RWPE2 (cell line): ENCODE measurements at regions not wholly inside any gene's neighbourhood (a gene's known extent, or its start where the extent isn't known, plus 50 kb on each side); places are given as distances from the start of the nearest gene placed in this dataset.

Source experiments
- ATAC-seq: fragments of 200-7000 bp; cut with Tn5 transposase; 3 replicates; pipeline ENCODE4 v1.9.1; 2021; ENCODE audit warnings: low read depth
- DNase-seq: peaks from one replicate; pipeline ENCODE4 v3.0.0-alpha.2; 2020; ENCODE audit warnings: low spot score
- H3K27ac ChIP-seq: fragments of 450-650 bp; 2 replicates; pipeline ENCODE4 v1.5.1; 2017; ENCODE audit warnings: mild to moderate bottlenecking; ENCODE audit not compliant: poor library complexity, severe bottlenecking
- H3K27me3 ChIP-seq: fragments of 250-450 bp; sonication (Bioruptor Pico); 2 replicates; pipeline ENCODE4 v1.5.1; 2021; ENCODE audit warnings: mild to moderate bottlenecking, moderate library complexity; ENCODE audit not compliant: insufficient read depth, poor library complexity, severe bottlenecking
- H3K36me3 ChIP-seq: fragments of 250-450 bp; sonication (Bioruptor Pico); 2 replicates; pipeline ENCODE4 v1.5.1; 2020; ENCODE audit warnings: low read depth, mild to moderate bottlenecking, moderate library complexity
- H3K4me1 ChIP-seq: fragments of 250-450 bp; sonication (Bioruptor Pico); 2 replicates; pipeline ENCODE4 v1.5.1; 2021; ENCODE audit warnings: mild to moderate bottlenecking, moderate library complexity; ENCODE audit not compliant: insufficient read depth, poor library complexity, severe bottlenecking
- H3K4me3 ChIP-seq: fragments of 250-450 bp; sonication (Bioruptor Pico); 2 replicates; pipeline ENCODE4 v1.5.1; 2021; ENCODE audit warnings: mild to moderate bottlenecking, moderate library complexity; ENCODE audit not compliant: severe bottlenecking
- H3K9me3 ChIP-seq: fragments of 250-450 bp; sonication (Bioruptor Pico); 2 replicates; pipeline ENCODE4 v1.5.1; 2021; ENCODE audit warnings: mild to moderate bottlenecking, moderate library complexity; ENCODE audit not compliant: severe bottlenecking
- CTCF ChIP-seq: fragments of 450-650 bp; IDR thresholded peaks from one replicate; pipeline ENCODE4 v1.5.1; 2017; ENCODE audit warnings: mild to moderate bottlenecking, moderate library complexity; ENCODE audit not compliant: poor library complexity, severe bottlenecking

DNA sequence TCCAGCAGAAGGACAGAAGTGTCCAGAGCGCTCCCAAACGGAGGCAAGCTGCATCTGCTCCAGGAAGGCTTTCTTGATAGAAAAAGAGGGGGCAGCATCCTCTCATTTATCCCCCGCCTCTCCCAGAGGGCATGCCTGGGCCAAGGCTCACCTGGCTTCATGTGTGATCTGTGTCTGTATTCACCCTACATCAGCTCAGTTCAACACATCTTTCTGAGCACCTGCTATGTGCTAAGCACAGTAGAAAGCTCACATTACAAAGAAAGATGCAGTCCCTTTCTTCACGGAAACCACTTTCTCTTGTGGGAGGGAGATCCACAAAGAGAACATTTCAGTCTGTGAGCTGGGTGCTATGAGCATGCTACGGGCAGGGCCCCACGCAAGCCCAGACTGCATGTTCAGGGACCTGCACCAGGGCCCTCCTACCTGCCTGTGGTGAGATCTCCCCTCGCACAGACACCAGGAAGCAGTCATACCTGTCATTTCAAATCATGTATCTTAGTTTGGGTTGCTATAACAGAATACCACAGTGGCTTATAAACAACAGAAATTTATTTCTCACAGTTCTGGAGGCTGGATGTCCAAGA lies 90.7 kb downstream of the PDCL3 start:
- DNase-seq (no peak), ATAC-seq (no peak)
- no peaks in the 10 kb centered on the region for H3K27me3 ChIP-seq
- H3K9me3 ChIP-seq, result no peaks in the 10 kb centered on the region
- no peaks in the 10 kb centered on the region for H3K4me1 ChIP-seq
- H3K27ac ChIP-seq, result no peak overlapping the region
- no peak for TF ChIP-seq CTCF
- H3K4me3 ChIP-seq, result no peak overlapping the region
- no peaks in the 10 kb centered on the region for H3K36me3 ChIP-seq

DNA sequence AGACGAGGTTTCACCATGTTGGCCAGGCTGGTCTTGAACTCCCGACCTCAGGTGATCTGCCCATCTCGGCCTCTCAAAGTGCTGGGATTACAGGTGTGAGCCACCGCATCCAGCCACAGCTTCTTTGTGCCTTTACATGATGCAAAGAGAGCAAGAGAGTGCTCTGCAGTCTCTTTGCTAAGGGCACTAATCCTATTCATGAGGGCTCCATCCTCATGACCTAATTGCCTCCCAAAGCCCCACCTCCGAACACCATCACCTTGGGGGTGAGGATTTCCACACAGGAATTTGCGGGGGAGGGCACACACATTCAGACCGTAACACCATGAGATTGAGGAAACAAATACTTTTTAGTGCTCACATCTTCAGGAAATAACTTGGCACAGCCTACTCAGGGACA lies 91.8 kb downstream of the PDCL3 start:
- no peak for TF ChIP-seq CTCF
- H3K9me3 ChIP-seq, result no peaks in the 10 kb centered on the region
- no peaks in the 10 kb centered on the region for H3K27me3 ChIP-seq
- H3K27ac ChIP-seq, result no peak overlapping the region
- no peaks in the 10 kb centered on the region for H3K36me3 ChIP-seq
- no peaks in the 10 kb centered on the region for H3K4me1 ChIP-seq
- ATAC-seq, result no peak
- no peak overlapping the region for H3K4me3 ChIP-seq
- no peak for DNase-seq

DNA sequence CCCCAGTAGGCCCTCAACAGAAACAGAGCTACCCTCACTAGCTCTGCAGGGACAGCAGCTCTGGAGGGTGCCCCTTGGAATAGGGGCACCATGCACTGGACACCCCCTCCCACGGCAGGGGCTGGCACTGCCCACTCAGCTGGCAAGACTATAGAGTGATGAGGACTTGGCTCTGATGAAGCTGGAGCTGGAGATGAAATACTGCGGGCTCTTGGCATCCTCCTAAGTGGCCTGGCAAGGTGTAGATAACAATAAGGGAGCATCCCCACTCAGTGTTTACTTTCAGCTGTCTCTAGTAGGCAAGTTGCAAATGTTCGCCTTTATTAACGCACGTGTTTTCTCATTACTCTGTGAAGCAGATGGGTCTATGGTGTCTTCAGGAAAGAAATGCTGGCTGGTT lies 92.7 kb downstream of the PDCL3 start:
- Histone ChIP-seq H3K9me3 (no peaks in the 10 kb centered on the region), H3K27ac (no peak overlapping the region), H3K4me3 (no peak overlapping the region), H3K4me1 (no peaks in the 10 kb centered on the region), H3K36me3 (no peaks in the 10 kb centered on the region), H3K27me3 (no peaks in the 10 kb centered on the region)
- no peak for TF ChIP-seq CTCF
- DNase-seq, result no peak
- no peak for ATAC-seq

DNA sequence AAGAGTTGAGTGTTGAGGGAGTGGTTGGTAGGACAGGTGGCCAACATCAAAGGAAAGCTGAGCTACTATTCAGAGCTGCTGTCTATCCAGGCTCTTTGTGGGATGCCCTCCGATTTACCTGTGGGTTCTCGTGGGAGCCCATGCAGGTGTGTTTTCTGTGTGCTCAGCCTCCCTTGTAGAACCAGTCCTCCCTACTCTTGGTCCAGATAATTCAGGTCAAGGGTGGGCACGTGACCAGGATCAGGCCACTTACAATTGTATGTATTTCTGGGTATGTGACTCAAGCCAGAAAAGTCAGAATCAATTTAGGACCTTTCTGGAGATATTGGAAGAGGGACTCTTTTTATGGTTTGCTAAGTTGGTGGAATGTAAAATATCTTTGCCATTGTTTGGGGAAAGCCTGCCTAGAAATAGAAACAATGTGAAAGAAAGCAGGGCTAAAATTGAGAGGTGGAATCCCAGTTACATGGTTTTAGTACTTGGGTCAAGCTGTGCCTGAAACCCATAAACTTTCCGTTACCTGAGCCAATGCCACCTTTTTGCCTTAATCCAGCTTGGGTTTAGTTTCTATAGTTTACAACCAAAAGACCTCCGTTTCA lies 93.2 kb downstream of the PDCL3 start:
- ATAC-seq (no peak), DNase-seq (no peak)
- Histone ChIP-seq H3K27me3 (no peaks in the 10 kb centered on the region), H3K4me3 (no peak overlapping the region), H3K9me3 (no peaks in the 10 kb centered on the region), H3K27ac (no peak overlapping the region), H3K4me1 (no peaks in the 10 kb centered on the region), H3K36me3 (no peaks in the 10 kb centered on the region)
- TF ChIP-seq CTCF, result no peak

DNA sequence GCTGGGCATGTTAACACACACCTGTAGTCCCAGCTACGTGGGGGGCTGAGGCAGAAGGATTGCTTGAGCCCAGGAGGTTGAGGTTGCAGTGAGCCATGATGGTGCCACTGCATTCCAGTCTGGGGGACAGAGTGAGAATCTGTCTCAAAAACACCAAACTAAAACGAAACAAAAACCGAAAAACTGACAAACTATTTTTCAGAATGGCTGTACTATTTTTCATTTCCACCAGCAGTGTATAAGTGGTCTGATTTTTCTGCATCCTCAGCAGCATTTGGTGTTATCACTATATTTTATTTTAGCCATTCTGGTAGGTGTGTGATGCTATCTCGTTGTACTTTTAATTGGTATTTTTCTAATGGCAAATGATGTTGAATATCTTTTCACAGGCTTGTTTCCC lies 95.2 kb downstream of the PDCL3 start:
- no peak overlapping the region for H3K4me3 ChIP-seq
- no peaks in the 10 kb centered on the region for H3K4me1 ChIP-seq
- ATAC-seq (no peak), DNase-seq (no peak)
- no peak overlapping the region for H3K27ac ChIP-seq
- TF ChIP-seq CTCF, result no peak
- no peaks in the 10 kb centered on the region for H3K27me3 ChIP-seq
- H3K36me3 ChIP-seq, result no peaks in the 10 kb centered on the region
- no peaks in the 10 kb centered on the region for H3K9me3 ChIP-seq
